OCI-LY3 (cell line): ENCODE measurements at regions not wholly inside any gene's neighbourhood (a gene's known extent, or its start where the extent isn't known, plus 50 kb on each side); places are given as distances from the start of the nearest gene placed in this dataset.

Source experiments
- H2AFZ ChIP-seq: fragments of 200-600, 300-600 bp; shearing (Covaris generic); 2 replicates; pipeline ENCODE4 v1.6.0; 2014; ENCODE audit warnings: antibody characterized with exemption, low read depth, low read length
- H3K27ac ChIP-seq: fragments of 200-600, 300-600 bp; sonication (generic); 2 replicates; pipeline ENCODE4 v1.5.1; 2014; ENCODE audit warnings: mild to moderate bottlenecking, low read length, moderate library complexity, mixed read lengths
- H3K27me3 ChIP-seq: fragments of 200-600, 300-600 bp; sonication (generic); 2 replicates; pipeline ENCODE4 v1.6.1; 2014; ENCODE audit warnings: low read depth, low read length, mixed read lengths
- H3K36me3 ChIP-seq: fragments of 200-600, 300-600 bp; sonication (generic); replicated peaks from 2 replicates; pipeline ENCODE3; 2014; ENCODE audit warnings: low read depth, low read length, mixed read lengths
- H3K4me1 ChIP-seq: fragments of 300-600, 200-600 bp; sonication (generic); 2 replicates; pipeline ENCODE4 v1.6.1; 2014; ENCODE audit warnings: low read length, mixed read lengths
- H3K4me2 ChIP-seq: fragments of 200-600, 300-600 bp; sonication (generic); 2 replicates; pipeline ENCODE4 v1.6.1; 2014; ENCODE audit warnings: low read length, mixed read lengths
- H3K4me3 ChIP-seq: fragments of 300-600, 200-600 bp; sonication (generic); 2 replicates; pipeline ENCODE4 v1.5.1; 2014; ENCODE audit warnings: antibody characterized with exemption, mild to moderate bottlenecking, low read length, moderate library complexity
- H3K79me2 ChIP-seq: fragments of 300-600, 200-600 bp; shearing (Covaris generic); 2 replicates; pipeline ENCODE4 v1.6.1; 2014; ENCODE audit warnings: mild to moderate bottlenecking, low read length, mixed read lengths
- H3K9ac ChIP-seq: fragments of 300-600, 200-600 bp; shearing (Covaris generic); 2 replicates; pipeline ENCODE4 v1.6.0; 2014; ENCODE audit warnings: mild to moderate bottlenecking, low read length, moderate library complexity
- H3K9me3 ChIP-seq: fragments of 200-600, 300-600 bp; shearing (Covaris generic); 2 replicates; pipeline ENCODE4 v1.6.1; 2014; ENCODE audit warnings: low read length, mixed read lengths; ENCODE audit not compliant: insufficient read depth
- H4K20me1 ChIP-seq: fragments of 200-600, 300-600 bp; sonication (generic); 2 replicates; pipeline ENCODE4 v1.6.1; 2016; ENCODE audit warnings: low read length, mixed read lengths; ENCODE audit not compliant: insufficient read depth
- CTCF ChIP-seq: fragments of 200-600, 300-600 bp; sonication (generic); IDR thresholded peaks from 2 replicates; pipeline ENCODE4 v1.5.1; 2014; ENCODE audit warnings: antibody characterized with exemption, low read length, low read depth
- EZH2phosphoT487 ChIP-seq: fragments of 200-600 bp; shearing (Covaris generic); IDR thresholded peaks from 2 replicates; pipeline ENCODE4 v1.6.1; 2018; ENCODE audit warnings: antibody characterized with exemption, mixed run types, low read depth

DNA sequence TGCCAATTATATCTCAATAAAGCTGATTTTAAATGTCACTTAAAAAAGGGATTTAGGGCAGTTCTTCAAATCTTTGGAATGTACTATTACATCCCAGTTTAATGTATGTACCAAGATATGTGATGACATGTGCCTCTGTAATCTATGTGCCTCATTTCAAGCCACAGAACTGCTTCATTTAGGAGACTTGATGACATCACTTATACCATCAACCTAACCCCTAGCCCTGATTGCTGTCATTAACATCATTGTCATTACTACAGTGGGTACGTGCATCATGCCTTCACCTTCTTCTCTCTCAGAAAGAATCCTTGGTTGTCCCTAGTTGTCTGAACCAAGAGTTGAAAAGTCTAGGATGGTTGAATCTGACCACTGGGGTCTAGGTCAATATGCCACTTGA is 134.3 kb upstream of the RAB11FIP2 start:
- Histone ChIP-seq H3K9ac (no peak overlapping the region), H2AFZ (no peak overlapping the region), H3K27ac (no peak overlapping the region), H4K20me1 (no peaks in the 10 kb centered on the region), H3K27me3 (no peaks in the 10 kb centered on the region), H3K4me1 (no peaks in the 10 kb centered on the region), H3K4me3 (no peak overlapping the region), H3K9me3 (no peaks in the 10 kb centered on the region), H3K79me2 (no peaks in the 10 kb centered on the region), H3K36me3 (no peaks in the 10 kb centered on the region), H3K4me2 (no peak overlapping the region)
- TF ChIP-seq EZH2phosphoT487, result no peak
- TF ChIP-seq CTCF, result no peak

DNA sequence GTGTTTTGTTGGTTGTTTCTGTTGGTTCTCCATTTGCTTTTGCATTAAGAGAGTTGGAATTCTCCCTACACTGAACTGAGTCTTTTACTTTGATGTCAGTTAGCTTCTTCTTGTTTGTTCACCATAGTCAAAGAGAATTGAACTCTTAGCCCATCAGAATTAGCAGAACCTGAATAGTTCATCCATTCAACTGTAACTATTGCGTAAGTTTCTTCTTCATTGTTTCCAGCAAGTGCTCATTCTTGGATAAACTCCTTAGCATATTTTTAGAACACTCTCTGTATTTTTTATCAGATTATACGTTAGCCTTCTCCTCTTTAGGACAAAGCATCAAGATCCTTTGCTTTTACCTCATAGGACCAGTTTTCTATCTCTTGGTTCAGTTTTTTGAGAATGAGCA is 128.4 kb upstream of the RAB11FIP2 start:
- H3K4me1 ChIP-seq, result no peaks in the 10 kb centered on the region
- H3K36me3 ChIP-seq, result no peaks in the 10 kb centered on the region
- H3K27me3 ChIP-seq, result no peaks in the 10 kb centered on the region
- no peaks in the 10 kb centered on the region for H4K20me1 ChIP-seq
- no peak overlapping the region for H3K27ac ChIP-seq
- no peaks in the 10 kb centered on the region for H3K9me3 ChIP-seq
- H3K4me3 ChIP-seq, result no peak overlapping the region
- no peak overlapping the region for H3K4me2 ChIP-seq
- TF ChIP-seq EZH2phosphoT487 (no peak), CTCF (no peak)
- H3K79me2 ChIP-seq, result no peaks in the 10 kb centered on the region
- no peak overlapping the region for H3K9ac ChIP-seq
- H2AFZ ChIP-seq, result no peak overlapping the region

DNA sequence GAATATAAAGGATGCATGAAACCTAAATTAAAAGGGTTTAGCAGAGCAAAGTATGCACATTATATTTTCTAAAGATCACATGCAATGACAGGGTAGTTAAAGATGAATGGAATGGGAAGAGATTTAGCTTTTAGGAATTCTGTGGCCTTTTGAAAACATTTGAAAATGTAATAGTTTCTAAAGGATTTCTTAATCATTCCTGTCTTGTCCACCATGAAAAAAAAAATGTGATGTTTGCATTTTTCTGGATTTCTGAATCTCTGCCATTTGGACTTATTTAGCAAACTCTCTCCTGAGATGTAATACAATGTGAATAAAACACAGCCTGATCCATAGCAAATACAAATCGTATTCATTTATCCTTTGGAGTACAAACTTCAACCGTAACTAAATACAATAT is 126.6 kb upstream of the RAB11FIP2 start:
- Histone ChIP-seq H4K20me1 (no peaks in the 10 kb centered on the region), H3K27ac (no peak overlapping the region), H3K9me3 (no peaks in the 10 kb centered on the region), H2AFZ (no peak overlapping the region), H3K4me3 (no peak overlapping the region), H3K4me2 (no peak overlapping the region), H3K9ac (no peak overlapping the region), H3K4me1 (no peaks in the 10 kb centered on the region), H3K79me2 (no peaks in the 10 kb centered on the region), H3K36me3 (no peaks in the 10 kb centered on the region), H3K27me3 (no peaks in the 10 kb centered on the region)
- TF ChIP-seq EZH2phosphoT487, result no peak
- TF ChIP-seq CTCF, result no peak

GRCh38 chr10:118171861-118172260 is 125.1 kb upstream of the RAB11FIP2 start:
- Histone ChIP-seq H3K36me3 (no peaks in the 10 kb centered on the region), H2AFZ (no peak overlapping the region), H3K4me3 (no peak overlapping the region), H3K27ac (no peak overlapping the region), H3K79me2 (no peaks in the 10 kb centered on the region), H3K9me3 (no peaks in the 10 kb centered on the region), H3K4me2 (no peak overlapping the region), H3K4me1 (no peaks in the 10 kb centered on the region), H4K20me1 (no peaks in the 10 kb centered on the region), H3K27me3 (no peaks in the 10 kb centered on the region), H3K9ac (no peak overlapping the region)
- TF ChIP-seq EZH2phosphoT487 (no peak), CTCF (no peak)
